HG02798 (cell line): ENCODE measurements at regions not wholly inside any gene's neighbourhood (a gene's known extent, or its start where the extent isn't known, plus 50 kb on each side); places are given as distances from the start of the nearest gene placed in this dataset.

Source experiments
- ATAC-seq: cut with Tn5 transposase; IDR thresholded peaks from one replicate; pipeline ENCODE4 v1.9.1; 2021; ENCODE audit warnings: mild to moderate bottlenecking; ENCODE audit not compliant: unreplicated experiment, poor library complexity

GRCh38 chrX:5142644-5143043 is 1086.0 kb downstream of the NLGN4X start:
- ATAC-seq = no peak

GRCh38 chrX:5122181-5122678 is 1106.4 kb downstream of the NLGN4X start:
- no peak for ATAC-seq

- ATAC-seq = no peak
Measured at GRCh38 chrX:5117816-5118215, 1110.9 kb downstream of the NLGN4X start.

- no peak for ATAC-seq
Measured at GRCh38 chrX:5113128-5113527, 1115.5 kb downstream of the NLGN4X start.

GRCh38 chrX:5100004-5100403 is 1128.7 kb downstream of the NLGN4X start:
- no peak for ATAC-seq

- no peak for ATAC-seq
Measured at GRCh38 chrX:5086388-5086787, 1142.3 kb downstream of the NLGN4X start.

- ATAC-seq = no peak
Measured at GRCh38 chrX:5084279-5084678, 1144.4 kb downstream of the NLGN4X start.

GRCh38 chrX:5082705-5083104 is 1146.0 kb downstream of the NLGN4X start:
- ATAC-seq = no peak

GRCh38 chrX:5080791-5081190 is 1147.9 kb downstream of the NLGN4X start:
- no peak for ATAC-seq

- no peak for ATAC-seq
Measured at GRCh38 chrX:5068550-5068949, 1160.1 kb downstream of the NLGN4X start.

GRCh38 chrX:5057786-5058185 is 1170.9 kb downstream of the NLGN4X start:
- ATAC-seq = no peak

GRCh38 chrX:5054852-5055251 is 1173.8 kb downstream of the NLGN4X start:
- no peak for ATAC-seq

- no peak for ATAC-seq
Measured at GRCh38 chrX:5051831-5052491, 1176.7 kb downstream of the NLGN4X start.

- ATAC-seq = no peak
Measured at GRCh38 chrX:5042563-5042962, 1186.1 kb downstream of the NLGN4X start.

GRCh38 chrX:5031792-5032191 is 1196.9 kb downstream of the NLGN4X start:
- ATAC-seq = no peak

- no peak for ATAC-seq
Measured at GRCh38 chrX:5015451-5015850, 1213.2 kb downstream of the NLGN4X start.

GRCh38 chrX:4994855-4995254 is 1233.8 kb downstream of the NLGN4X start:
- ATAC-seq = no peak

- ATAC-seq = no peak
Measured at GRCh38 chrX:4978613-4979012, 1250.1 kb downstream of the NLGN4X start.

- ATAC-seq = no peak
Measured at GRCh38 chrX:4971646-4972045, 1257.0 kb downstream of the NLGN4X start.

- ATAC-seq = no peak
Measured at GRCh38 chrX:4964112-4964511, 1250.7 kb upstream of the PRKX start.

GRCh38 chrX:4963432-4963831 is 1250.0 kb upstream of the PRKX start:
- ATAC-seq = no peak

- ATAC-seq = no peak
Measured at GRCh38 chrX:4944767-4945166, 1231.3 kb upstream of the PRKX start.
